Mammary epithelial cell (primary cell): ENCODE measurements at regions not wholly inside any gene's neighbourhood (a gene's known extent, or its start where the extent isn't known, plus 50 kb on each side); places are given as distances from the start of the nearest gene placed in this dataset.

ENCODE experiments used
- CTCF ChIP-seq, 2 donors: IDR thresholded peaks in 1 of 2; conservative IDR thresholded peaks in 1 of 2; 2 replicates each; pipeline ENCODE4 v1.5.1; 2011 to 2012; ENCODE audit warnings: inconsistent platforms in 2 of 2, low read length in 2 of 2, mild to moderate bottlenecking in 2 of 2, control low read depth in 1 of 2, low read depth in 1 of 2; ENCODE audit not compliant: insufficient read depth in 1 of 2; ENCODE audit errors: extremely low read depth in 1 of 2
- EZH2 ChIP-seq: IDR thresholded peaks from 2 replicates; pipeline ENCODE4 v1.6.1; 2012; ENCODE audit warnings: low read length, inconsistent platforms, borderline replicate concordance

- TF ChIP-seq CTCF (conservative IDR thresholded peaks at IDR 0.05 in 1 of 2, IDR thresholded peaks at IDR 0.05 in 1 of 2; ENCODE audit: extremely low read depth in 1 of 2, insufficient read depth in 1 of 2, low read depth in 1 of 2, low read length in 2 of 2) = no peak
- TF ChIP-seq EZH2 = no peak
Observed at GRCh38 chr13:76745261-76746200, 140.7 kb downstream of the KCTD12 start.
